GM18511 (cell line): ENCODE measurements at regions not wholly inside any gene's neighbourhood (a gene's known extent, or its start where the extent isn't known, plus 50 kb on each side); places are given as distances from the start of the nearest gene placed in this dataset.

Experiments used
- ATAC-seq: cut with Tn5 transposase; IDR thresholded peaks from one replicate; pipeline ENCODE4 v1.9.1; 2021; ENCODE audit warnings: mild to moderate bottlenecking, moderate library complexity; ENCODE audit not compliant: unreplicated experiment

DNA sequence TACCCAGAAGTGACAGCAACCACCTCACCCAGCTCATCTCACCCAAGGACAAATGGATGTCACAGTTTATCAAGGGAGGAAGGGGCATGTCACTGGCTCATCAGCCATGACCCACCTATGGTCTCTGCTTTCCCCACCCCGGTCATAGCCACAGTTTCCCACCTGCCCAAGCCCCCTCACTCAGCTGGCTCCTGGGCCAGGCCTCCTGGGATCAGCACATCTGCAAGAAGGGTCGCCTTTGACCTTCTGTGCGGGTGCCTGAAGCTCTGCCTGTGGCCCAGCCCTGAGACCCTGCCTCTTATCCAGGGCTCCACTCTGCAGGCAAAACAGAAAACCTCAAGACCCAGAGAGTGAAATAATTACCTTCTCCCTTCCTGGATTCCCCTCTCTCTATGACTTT, 236.4 kb downstream of the BUD13 start:
- ATAC-seq = no peak

DNA sequence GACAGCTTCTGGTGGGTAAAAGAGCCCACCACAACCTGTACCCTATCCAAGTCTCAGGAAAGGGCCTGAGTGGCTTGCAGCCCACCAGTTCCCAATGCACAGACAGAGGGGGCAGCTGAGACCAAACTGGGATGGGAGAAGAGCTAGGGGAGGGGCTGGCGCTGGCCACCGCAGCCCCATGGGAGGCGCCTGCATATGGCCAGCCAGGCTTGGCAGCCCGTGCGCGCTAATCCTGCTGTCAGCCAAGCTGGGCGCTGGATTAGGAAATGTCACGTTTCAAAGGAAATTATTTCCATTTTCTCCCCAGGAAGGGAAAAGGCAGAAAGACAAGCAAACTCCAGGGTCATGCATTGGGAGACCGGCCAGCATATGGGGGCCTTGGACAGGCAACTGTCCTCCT, 236.8 kb downstream of the BUD13 start:
- no peak for ATAC-seq

DNA sequence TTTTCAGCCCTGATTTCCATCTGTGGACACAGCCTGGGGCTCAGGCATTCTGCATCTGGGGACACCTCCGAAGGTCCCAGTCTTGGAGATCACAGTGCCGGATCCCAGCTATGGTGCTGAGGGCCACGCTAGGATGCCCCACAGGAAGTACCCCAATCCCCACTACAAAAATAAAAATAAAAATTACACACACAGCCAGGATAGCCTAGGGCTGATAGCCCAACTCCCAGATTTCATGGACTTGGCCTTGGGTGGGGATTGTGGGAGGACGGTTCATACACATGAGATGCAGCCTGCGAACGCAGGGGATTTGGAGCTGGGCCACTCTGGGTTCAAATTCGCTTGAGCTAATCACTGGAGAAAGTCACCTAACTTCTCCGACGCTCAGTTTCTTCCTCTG, 237.7 kb downstream of the BUD13 start:
- no peak for ATAC-seq

DNA sequence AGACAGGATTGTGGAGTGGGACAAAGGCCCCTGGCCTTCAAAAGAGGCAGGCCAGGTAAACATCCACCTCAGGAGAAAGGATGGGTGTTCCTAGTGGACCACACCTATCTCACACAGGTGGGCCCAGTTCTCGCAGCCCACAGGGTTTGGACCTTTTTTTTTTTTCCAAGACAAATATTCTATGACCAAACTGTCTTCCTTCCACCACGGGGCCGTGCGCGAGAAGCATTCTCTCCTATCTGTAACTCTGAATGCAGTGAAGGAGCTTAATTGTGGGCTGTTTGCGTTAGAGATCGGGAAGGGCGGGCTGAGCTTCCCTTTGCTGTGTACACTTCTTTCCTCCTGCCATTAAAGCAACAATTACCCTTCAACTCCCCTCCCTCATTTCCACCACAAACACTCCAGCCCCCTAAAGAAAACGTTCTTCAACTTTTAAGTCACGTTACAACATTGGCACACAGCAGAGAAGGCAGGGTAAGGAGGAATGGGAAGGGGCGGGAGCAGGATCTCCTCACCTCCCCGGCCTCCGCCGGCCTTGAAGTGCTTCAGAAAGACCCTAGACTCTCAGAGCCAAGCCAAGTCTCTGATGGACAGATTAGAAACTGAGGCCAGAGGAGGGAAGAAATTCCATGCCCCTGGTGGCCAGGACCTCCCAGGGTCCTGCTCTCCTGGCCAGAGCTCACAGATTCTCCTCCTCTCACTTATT, 238.4 kb downstream of the BUD13 start:
- ATAC-seq = no peak

DNA sequence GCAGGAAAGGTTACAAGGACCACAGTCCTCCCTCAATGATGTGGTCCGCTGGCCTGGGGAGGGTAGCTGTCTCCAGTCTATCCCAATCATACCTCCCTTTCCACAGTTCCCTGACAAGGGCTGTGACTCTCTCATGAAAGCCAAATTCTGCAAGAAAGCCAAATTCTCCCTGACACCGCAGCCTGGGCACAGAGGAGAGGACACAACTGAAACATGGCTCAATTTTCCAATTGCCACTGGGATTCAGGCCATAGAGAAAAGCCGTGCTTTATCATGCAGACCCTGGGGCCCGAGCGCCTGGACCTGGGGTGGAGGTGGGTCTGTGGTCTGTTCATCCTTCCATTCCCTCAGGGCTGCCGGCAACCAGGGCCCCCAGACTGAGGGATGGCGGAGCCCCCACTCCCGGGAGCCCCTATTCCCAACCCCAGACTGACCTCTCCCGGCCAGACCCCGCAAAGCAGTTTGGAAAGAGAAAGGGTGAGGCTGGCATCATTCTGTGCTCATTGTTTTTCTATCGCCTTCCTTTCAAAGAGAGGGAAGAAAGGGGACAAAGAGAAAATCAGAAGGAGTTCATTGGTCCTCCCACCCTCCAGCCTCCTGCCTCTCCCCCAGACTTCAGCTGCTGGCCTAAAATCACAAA, 239.5 kb downstream of the BUD13 start:
- ATAC-seq = no peak

DNA sequence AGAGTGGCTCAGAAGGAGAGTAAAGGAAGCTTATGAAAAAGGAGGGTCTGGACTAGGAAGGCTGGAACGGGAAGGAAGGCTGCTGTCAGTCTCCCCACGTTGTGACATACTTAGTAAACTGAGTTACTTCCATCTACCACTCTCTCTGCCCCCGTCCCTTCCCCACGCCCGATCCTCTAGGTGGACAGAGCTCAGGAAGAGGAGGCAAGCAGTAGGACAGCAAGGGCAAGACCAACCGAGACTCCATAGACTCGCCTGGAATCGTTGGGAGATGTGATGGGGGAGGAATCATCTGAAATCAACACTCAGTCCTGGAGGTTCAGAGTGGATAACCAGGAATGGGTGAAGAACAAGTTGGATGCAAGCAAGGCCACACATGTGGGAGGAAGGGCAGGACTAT, 240.7 kb downstream of the BUD13 start:
- no peak for ATAC-seq

DNA sequence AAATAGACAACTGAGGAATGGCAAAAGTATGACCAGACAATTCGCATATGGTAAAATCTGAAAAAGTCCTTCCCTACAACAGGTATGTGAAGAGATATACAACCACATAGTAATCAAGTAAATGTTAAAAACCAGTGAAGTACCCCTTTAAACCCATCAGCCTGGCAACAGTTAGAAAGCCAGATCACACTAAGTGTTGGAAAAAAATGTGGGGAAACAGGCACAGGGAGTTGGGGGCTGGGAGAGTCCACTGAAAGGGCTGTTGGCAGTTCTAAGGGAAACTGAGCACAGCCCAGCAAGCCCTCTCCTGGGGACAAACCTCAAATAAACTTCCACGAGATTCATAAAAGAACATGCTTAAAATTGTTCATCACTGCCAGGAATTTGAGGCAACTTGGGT, 242.1 kb downstream of the BUD13 start:
- ATAC-seq = no peak

DNA sequence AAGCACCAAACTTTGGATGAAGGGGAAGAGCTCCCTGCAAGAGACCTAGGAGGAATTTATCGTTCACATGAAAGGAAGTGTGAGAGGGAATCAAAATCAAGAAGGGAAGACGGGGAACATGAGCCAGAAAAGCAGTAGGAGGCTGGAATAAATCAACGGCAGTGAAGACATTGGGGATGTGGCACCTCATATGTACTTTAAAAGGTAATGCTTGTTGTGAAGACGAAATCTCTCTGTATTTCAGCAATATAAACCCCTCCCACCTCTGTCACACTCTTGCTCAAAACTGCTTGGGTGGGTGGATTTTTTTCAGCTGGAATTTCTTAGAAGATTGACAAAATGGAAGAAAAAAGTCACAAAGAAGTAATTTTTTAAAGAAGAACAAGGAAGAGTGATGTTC, 243.5 kb downstream of the BUD13 start:
- no peak for ATAC-seq

DNA sequence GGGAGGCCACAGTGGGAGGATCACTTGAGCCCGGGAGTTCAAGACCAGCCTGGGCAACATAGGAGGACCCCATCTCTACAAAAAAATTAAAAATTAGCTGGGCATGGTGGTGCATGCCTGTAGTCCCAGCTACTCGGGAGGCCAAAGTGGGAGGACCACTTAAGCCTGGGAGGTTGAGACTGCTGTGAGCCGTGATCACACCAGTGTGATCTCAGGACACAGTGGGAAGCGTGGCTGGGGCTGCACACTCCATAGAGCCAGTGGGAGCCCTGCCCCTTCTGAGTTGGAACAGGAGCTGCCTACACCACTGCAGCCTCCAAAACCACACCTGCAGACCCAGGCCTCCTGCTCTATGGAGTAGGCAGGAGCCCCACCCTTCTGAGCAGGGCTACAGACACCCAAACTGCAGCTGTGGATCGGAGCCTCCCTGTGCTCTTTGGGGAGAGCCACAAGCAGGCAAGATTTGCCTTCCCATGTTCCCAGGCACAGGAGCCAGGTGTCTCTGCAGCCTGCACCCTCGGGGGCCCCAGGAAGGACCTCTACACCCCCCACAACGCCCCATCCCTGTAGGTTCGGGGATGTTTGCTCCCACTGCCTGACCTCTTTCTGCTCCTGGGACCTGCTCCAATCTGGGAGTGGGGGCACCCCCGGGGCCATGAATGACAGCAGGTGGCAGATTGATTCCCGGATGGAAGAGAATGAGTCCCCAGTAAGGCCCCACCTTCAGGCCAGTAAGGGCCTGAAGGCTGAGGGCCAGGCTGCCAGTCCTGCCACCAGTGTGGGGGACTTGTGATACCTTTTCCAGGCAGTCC, 245.4 kb downstream of the BUD13 start:
- ATAC-seq = no peak

DNA sequence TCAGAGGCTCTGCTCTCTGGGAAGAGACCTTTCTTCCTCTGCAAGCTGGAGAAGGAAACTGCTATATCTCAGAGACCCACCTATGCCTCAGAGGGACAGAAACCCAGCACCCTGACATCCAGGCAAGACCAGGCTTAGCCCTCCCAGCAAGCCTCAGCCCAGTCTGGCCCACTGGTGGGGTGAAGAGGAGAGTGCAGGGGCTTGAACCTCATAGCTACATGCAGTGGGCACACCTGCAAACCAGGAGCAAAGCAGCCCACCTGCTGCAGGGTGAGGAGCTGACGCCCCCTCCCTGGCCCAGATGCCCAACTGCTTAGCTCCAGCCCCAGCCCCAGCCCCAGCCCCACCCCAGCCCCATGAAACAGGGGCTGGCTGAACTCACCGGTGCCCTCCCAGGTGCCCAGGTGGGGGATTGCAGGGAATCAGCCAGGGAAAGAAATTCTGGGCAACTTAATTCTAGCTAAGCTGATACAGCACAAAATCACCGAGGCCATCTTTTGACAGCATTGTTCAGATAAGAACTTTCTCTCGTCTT, 246.8 kb downstream of the BUD13 start:
- no peak for ATAC-seq

DNA sequence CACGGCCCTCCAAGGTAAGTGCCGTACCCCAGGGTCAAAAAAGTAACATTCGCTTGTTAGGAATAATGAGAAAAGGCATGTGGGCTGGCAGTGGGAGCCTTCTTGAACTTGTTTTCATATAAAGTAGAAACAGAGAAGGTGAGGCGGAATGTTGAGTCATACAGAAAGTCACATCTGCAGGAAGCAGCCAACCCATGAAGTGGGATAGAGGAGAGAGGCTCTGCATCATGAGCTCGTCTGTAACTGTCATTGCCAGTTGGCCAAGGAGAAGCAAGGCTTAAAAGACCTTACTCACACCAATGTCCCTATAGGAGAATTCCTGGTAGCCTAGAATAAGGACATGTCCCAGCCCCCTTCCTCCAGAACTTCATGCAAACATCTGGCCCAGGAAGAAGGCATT, 253.3 kb downstream of the BUD13 start:
- no peak for ATAC-seq

DNA sequence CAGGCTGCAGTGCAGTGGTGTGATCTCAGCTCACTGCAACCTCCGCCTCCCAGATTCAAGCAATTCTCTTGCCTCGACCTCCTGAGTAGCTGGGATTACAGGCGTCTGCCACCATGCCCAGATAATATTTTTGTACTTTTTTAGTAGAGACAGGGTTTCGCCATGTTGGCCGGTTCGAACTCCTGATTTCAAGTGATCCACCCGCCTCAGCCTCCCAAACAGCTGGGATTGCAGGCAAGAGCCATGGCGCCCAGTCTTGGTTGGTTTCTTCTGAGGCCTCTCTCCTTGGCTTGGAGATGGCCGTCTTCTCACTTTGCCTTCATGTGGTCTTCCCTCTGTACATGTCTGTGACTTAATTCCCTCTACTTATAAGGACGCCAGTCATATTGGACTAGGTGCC, 254.6 kb downstream of the BUD13 start:
- no peak for ATAC-seq

DNA sequence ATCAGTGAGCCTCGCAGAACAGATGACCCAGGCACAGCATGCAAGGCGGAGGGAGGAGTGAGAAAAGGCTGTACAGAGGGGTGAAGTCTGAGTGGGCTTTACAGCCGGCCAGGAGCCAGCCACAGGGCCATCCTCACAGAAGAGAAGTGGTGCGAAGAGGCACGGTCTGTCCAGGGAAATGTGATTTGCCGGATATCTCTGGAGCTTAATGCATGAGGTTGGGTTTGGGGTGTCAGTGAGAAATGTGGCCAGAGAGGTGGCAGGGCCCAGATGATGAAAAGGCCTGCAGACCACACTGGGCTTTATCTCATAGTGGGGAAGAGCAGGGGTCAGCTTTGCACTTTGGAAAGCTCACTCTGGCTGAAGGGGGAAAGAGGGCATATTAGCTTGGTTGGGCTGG, 255.2 kb downstream of the BUD13 start:
- ATAC-seq = no peak

DNA sequence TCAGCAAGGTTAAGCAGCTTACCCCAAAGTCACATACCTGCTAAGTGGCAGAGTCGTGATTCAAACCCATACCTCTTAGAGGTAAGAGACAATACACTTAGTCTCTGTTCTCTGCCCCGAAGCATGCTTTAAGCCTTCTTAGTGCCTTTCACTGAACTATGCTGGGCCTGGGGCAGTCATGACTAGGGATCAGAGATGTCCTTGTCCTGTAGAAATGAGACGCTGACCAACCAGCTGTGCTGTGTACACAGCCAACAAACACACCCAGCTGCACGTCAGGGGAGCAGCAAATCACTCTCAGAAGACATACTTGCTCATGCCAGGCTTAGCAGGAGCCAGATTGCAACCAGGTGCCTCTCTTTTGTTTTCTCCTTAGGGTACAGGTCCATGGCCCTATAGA, 255.7 kb downstream of the BUD13 start:
- ATAC-seq = no peak

DNA sequence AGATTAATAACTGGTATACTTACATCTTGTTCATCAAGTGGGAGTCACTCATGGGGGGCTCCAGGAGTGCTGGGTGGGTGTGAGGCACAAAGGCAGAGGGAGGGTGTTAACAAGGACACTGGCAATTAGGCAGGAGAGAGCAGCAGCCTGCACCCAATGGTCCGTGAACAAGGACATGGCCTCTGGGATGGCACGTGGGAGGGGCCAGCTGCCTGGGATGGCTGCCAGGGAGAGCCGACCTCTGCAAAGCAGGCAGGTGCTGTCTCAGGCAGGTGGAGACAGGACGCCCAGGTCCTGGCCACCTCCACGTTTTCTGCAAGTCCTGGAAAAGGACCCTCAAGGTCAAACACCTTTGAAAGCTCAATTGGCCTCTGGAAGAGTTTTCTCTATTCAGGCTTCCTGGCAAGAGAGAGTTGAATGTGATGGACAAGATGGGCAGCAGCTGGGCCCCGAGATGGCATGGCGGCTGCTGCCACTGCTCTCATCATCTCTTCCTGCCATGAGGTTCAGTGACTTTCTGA, 257.1 kb downstream of the BUD13 start:
- ATAC-seq = no peak

DNA sequence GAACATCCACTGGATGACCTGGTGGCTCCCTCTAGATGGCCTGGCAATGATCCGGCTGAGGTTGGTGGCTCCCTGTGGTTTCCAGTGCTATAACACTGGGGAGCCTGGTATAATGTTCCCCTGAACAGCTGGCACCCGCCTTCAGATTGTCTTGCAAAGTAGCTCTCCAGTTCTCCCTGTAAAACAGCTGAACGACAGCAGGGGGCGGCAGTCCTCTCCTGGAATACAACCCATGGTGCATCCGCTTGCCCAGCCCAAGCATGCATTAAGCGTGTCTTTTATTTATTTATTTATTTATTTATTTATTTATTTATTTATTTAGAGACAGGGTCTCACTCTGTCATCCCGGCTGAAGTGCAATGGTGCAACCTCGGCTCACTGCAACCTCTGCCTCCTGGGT, 258.9 kb downstream of the BUD13 start:
- no peak for ATAC-seq

DNA sequence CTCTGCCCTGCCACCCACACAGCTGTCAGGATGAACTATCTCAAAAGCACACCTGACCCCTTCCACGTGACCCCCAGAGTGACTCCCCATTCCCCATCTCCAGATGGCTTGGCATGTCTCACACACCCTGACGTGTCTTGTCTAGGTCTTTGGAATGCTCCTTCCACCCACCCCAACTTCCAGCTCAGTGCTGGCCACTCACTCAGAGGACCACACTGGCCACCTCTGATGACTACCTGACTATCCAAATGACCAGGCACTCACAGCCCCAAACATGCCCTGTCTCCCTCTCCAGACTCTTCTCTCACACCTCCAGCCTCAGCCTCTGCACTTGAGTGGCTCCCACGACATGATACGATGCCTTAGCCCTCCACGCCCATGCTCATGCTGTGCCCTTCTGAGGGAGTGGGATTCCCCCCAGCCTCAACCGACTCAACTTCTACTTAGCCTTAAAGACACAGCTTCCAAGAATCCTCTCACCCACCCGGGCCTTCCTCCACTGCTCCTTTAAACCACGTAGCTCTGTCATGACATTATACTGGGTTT, 259.4 kb downstream of the BUD13 start:
- ATAC-seq = no peak

DNA sequence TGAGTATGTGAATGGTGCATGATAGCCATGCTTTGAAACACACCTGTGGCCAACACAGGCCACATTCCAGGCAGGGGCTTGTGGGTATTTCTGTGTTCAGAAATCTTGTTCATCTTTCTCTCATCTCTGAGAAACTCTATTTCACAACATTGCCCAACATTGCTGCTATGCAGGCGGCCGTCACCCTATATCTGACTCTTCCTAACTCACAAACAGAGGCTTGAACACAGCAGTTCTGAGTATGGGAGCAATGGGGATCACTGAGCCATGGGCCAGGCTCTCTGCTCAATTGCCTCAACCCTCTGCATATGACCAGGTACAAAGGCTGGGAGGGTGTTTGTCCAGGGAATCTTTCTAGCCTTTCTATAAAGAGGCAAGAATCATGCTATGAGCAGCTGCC, 259.9 kb downstream of the BUD13 start:
- ATAC-seq = no peak

DNA sequence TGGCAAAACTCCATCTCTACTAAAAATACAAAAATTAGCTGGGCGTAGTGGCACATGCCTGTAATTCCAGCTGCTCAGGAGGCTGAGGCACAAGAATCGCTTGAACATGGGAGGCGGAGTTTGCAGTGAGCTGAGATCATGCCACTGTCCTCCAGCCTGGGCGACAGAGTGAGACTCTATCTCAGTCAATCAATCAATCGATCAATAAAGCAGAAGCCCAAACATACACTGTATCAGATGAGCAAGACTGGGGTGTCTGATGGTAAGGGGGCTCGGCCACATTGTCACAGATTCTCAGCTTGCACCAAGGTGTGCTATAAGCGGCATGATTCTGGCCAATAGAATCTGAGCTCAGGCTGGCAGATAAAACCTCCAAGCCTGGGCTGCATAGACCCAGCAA, 261.1 kb downstream of the BUD13 start:
- no peak for ATAC-seq

DNA sequence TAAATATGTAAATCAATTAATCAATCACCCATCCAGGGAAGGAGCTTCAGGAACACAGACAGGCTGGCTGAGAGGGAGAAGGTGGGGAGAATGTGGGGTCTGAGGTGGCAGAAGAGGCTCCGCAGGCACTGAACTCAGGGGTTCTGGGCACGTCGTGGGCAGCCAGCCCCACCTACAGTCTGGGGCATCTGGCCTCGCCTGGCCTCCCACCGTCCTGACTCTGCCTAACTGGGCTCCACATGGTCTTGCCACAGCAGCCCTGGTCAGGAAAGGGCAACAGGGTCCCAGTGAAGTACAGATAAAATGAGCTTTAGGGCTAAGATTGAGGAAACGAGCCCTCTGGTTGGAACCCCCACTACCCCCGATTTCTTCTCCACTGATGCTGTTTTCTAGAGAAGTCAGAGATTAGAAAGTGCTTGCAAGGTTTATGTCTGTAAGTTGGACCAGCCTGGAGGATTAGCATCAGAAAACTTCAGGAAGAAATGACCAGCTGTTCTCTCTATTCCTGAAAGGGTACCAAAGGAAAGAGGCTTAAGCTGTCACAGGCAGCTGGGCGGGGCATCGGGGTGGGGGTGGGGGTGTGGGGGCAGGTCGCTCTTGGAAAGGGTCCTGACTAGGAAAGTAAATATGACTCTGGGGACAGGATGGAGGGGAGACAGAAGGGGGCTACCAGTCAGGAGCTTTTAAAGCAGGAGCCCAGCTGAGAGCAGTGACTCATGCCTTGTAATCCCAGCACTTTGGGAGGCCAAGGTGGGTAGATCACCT, 261.7 kb downstream of the BUD13 start:
- ATAC-seq = no peak

DNA sequence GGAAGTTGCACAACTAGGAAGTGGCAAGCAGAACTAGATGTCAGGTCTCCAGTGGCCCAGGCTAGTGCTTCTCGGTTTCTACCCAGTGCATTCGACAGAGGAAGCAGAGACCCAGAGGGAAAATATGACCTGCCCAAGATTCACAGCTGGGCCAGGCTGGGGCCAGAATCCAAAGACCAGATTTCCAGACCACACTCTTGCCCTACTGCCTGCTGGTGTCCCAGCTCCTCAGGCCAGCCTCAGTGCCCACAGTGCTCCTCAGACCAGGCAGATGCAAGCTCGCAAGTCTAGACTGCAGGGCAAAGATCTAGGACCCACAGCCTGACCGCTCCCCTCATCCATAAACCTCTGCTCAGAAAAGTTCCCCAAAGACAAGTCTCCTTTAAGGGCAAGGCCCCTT, 262.6 kb downstream of the BUD13 start:
- ATAC-seq = no peak
